ENCODE measurements at regions not wholly inside any gene's neighbourhood (a gene's known extent, or its start where the extent isn't known, plus 50 kb on each side); places are given as distances from the start of the nearest gene placed in this dataset.

DNA sequence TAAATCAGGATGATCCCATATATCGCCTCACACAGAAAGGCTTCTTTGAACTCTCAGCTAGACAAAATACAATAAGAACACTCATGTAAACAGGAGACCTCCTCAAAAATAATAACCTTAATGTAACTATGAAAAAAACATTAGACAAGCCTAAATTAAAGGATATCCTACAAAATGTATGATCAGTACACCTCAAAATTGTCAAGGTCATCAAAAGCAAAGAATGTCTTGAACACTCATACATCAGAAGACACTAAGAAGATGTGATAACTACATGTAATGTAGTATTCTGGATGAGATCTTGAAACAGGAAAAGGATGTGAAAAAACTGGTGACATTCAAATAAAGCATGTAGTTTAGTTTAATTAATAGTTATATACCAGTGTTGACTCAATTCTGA lies 616.8 kb upstream of the ZEB2 start:
- no peak for DNase-seq

DNA sequence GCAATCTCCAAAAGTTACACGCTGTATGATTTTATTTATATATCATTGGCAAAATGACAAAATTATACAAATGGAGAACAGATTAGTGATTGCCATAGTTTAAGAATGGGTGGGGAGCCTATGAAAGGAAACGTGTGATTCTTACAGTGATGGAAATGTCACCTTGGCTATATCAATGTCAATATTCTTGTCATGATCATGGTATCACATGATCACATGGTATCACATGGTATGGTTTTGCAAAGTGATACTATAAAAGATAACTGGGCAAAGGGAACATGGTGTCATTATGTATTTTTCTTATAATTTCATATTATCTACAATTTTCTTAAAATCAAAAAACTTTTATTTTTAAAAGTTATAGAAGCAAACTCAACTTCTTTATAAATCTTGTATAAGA lies 606.2 kb upstream of the ZEB2 start:
- DNase-seq: no peak

DNA sequence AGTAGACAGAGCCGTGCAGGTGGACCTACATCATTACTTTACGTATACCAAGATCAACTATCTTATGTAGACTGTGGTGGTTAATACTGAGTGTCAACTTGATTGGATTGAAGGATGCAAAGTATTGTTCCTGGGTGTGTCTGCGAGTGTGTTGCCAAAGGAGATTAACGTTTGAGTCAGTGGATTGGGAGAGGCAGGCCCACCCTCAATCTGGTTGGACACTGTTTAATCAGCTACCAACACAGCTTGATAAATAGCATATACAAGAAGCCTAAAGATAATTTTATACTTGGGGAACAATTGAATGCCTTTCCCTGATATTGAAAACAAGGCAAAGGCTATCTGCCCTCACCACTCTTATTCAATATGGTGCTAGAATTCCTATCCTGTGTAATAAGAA lies 604.2 kb upstream of the ZEB2 start:
- DNase-seq: no peak

DNA sequence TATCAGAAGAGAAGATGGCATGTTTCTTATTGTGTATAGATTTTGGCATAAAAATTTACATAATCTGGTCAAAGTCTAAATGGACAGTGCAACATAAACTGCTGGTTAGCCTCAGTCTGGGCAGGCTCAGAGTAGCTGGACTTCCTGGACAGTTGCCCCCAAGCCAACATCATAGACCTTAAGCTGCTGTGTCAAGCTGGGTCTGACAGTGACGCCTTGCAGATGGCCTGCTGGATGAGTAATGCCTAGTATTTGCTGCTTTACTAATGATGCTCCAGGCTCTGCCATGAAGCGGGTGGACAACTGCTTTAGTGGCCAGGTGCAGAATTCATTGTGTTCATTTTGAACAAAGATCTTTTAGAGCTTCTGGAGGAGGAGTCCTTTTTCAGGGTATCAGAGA lies 603.7 kb upstream of the ZEB2 start:
- no peak for DNase-seq

DNA sequence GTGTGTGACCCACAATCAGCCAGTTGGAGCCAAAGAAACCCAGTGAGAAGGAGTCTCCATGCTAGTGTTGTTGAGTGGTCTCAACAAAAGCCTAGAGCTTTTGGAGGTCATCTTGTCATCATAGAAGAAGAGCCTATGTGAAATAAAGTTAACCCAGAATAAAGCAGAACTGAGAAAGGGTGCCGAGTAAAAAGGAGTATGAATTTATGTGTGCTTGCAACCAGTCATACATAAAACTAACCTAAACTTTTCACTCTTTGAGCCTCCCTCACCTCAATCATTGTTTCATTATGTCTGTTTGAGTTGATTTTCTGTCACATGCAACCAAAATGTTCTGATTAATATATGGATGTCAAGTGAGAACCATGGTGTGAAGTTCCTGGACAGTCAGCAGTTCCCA lies 599.3 kb upstream of the ZEB2 start:
- no peak for DNase-seq

DNA sequence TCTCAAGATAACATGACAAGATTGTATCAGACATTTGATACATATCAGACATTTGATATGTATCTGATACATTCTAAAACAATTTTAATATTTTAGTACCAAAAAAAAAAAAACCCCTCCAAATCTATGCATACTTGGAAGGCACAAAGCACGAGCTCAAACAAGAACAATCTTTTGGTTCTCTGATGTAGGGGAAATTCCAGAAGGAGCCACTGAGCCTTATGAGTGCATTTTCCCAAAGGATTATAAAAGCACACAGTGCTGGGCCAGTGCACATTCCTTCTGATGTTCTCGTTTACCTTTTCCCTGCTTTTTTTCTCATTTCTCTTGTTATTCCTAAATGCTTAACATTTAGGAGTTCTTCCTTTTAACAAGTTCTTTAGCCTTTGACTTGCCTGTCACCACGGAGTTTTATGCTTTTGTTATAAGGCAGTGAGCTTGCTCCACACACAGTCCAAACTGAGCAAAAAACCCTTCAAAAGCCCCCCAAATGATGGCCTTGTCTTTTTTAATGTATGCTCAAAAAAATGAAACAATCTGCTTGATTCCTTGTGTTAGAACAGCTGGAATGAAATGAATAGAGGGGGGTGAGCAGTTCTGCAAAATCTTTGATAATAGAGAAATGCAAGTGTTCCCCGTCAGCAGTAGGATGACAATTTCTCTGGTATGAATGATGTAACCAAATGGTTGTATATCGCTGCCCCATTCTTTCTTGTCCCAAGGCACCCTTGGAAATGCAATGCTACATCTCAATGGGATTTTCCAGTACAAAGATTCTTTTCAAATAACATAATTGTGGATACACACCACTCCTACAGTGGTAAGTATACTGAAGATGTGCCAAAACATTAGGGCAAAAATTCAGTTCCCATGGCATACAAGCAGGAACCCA lies 597.2 kb upstream of the ZEB2 start:
- DNase-seq: no peak

DNA sequence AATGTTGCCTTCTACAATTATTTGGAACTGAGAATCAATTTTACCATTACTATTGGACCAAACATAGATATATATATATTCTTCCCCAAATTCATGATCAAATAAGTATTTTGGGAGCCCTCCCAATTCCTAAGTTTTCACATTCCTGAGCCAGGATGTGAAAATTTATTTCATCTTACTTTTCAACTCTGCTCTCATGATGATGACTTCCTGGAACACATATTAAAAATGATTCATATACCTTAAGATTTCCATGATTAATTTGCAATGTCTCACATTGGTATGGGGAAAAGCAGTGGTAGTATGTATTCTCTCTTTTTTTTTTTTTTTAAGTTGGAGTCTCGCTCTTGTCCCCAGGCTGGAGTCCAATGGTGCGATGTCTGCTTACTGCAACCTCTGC lies 596.1 kb upstream of the ZEB2 start:
- DNase-seq: no peak

DNA sequence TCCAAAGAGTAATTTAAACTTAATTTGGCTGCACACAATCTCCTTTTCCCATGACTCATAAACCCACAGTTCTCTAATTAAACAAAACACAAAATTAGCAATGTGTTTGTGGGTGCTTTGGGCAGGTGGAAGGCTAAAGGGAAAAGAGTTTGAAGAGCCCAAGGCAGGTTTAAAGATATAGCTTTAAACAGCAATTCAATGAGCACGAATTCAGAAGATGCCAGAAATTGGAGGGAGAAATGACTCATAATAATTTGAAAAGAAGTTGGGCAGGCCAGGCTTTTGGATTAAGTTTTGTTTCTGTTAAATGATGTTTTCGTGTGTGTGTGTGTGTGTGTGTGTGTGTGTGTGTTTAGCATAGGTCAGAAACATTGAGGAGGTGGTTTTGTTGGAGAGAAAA lies 594.8 kb upstream of the ZEB2 start:
- no peak for DNase-seq

DNA sequence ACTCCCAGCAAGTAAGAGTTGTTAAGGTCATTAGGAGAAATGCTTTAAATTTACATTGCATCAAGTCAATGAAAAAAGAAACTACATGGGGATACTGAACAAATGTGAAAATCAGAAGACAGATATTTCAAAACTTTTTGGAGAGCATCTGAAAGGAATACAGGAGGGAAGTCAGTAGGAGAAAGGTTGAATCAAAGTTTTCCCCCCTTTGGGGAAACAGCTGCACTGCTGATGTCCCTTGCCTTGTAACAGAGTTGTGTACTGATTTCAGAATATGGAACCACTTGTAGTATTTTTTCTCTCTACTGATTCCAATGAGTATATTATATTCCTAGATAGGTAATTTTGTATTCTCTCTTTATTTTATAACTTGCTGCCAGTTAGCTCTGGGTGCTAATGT lies 592.5 kb upstream of the ZEB2 start:
- DNase-seq: no peak

DNA sequence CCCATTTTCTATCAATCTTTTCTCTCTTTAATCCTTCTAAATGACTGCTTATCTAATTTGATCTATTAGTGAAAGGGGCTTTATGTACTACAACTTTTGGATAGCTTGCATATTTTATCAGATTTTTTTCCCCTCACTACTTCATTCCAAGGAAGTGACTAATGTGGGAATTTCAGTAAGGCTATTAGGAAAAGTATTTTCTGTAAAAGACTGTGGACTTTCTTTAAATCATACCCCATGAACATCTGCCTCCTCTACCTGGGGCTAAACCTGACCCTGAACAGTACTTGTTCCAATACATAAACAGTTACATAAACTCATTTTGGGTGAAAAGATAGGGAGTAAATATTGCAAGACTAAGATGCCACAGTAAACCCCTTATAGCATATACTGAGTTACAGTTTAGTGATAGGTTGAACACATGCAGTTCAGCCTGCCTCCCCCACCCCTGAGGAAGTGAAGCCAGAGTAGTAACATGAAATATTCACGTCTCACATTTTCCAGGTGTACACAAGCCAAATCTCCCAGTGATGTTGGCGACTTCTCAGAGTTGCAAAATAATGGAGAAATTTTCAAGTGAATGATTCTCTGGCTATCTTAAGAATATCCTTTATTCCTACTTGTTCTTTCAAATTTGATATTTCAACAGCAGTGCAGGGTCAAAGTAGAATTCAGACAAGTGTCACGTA lies 590.9 kb upstream of the ZEB2 start:
- DNase-seq: no peak

DNA sequence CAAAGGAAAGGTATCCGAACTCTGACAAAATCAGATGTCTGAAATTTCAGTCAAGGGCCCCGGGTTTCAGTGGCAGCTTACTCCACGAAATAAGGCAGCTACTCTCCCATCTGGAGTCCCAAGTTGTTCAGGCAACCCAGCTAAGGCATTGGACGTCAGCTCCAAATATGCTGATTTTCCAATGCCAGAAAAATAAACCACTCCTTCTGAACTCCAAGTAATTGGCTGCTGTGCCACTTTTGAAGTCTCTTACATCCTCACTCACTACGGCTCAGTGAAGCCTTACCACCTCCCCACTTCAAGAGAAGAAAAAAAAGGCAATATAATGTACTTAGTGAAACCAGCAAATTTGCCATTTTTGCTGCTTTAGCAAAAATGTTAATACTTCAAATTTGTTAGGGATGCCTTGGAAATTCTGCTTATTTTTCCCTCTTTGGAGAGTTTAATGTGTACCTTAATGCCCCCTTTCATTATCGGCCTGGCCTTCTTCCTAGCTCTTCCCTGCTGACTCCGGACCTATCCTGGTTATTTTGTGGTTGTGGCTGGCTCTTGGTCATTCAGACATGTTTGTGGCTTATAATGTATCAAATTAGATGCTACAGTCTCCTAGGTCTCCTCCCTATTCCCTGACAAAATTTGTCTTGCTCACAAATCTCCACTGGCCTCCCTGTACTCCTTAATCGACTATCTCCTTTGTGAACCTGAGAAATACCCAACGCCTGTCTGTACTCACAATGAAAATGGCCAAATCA lies 589.2 kb upstream of the ZEB2 start:
- DNase-seq: no peak

DNA sequence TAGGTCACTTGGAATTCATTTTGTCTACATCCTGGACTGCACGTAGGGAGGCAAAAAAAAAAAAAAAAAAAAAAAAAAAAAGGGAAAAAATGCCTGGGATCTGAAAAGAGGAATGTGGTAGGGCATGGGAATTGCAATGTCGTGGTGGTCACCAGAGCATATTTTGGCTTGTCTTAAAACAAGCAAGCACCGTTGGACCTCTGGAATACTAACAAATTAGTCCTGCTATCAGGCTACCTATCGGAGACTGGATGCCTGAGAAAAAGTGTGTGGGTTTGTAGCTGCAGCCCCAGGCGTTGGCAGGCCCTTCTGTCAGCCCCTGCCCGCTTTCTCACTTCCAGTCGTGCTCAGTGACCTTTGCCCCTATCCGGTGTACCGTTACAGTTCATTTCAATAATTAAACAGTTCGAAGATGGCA lies 588.5 kb upstream of the ZEB2 start:
- DNase-seq: no peak

DNA sequence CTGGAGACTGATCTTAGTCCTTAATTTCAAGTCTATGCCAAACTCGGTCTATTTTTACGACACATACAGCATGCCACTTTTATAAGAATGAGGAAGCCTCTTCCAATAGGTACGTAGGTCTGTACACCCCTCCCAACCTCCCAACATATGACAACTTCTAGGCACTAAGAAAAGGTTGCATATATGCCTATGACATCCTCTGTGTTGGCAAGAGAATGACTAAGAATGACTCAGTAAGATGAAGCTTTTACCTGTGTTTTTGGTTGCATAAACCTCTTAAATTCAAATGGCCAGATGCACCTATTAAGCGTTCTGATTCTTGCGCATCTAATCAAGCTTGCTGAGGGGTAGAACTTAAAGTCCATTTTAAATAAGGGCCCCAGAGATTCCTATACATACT lies 586.4 kb upstream of the ZEB2 start:
- no peak for DNase-seq

DNA sequence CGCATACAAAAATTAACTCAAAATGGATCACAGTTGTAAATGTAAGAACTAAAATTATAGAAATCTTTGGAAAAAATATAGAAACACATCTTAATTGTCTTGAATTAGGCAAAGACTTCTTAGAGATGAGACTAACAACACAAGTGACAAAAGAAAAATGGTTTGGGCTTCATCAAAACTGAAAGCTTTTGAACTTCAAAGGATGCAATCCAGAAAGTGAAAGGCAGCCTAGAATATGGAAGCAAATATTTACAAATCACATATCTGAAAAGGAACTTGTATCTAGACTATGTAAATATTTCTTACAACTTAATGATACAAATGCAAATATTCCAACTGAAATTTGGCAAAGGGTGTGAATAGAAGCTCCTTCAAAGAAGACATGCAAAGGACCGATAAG lies 582.8 kb upstream of the ZEB2 start:
- no peak for DNase-seq

DNA sequence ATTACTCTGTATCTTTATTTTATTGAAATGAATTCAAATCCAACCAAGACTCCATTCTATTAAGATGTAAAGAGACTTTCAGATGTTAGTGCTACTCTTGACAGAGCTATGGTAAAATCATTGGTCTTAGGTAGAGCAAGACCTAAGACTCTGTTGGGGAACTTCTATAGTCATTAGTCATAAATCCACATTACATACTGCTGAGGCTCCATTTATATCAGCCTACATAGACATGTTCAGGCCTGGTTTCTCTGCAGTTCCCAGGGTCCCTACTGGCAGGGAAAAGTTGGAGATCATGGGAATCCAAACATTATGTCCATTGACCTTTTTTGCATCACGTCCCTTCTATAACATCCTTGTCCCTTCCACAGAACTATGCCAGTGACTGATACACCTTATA lies 580.4 kb upstream of the ZEB2 start:
- DNase-seq: no peak

DNA sequence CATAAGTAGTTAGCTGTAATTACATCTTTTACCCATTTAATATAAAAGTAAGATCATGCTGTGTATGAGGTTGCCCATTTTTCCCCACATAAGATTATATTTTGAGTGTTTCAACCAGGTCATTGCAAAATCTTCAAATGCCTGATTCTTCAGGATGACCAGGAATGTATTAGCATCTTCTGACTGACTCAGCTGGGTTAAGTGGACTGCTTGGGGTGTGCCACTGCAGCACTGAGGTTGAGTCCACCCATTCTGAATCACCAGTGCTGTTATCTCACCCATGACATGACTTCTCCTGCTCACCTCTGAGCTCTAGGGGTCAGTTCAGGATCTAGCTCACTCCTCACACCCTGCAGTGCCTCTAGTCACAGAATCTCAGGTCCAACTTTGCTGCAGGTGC lies 576.7 kb upstream of the ZEB2 start:
- no peak for DNase-seq

DNA sequence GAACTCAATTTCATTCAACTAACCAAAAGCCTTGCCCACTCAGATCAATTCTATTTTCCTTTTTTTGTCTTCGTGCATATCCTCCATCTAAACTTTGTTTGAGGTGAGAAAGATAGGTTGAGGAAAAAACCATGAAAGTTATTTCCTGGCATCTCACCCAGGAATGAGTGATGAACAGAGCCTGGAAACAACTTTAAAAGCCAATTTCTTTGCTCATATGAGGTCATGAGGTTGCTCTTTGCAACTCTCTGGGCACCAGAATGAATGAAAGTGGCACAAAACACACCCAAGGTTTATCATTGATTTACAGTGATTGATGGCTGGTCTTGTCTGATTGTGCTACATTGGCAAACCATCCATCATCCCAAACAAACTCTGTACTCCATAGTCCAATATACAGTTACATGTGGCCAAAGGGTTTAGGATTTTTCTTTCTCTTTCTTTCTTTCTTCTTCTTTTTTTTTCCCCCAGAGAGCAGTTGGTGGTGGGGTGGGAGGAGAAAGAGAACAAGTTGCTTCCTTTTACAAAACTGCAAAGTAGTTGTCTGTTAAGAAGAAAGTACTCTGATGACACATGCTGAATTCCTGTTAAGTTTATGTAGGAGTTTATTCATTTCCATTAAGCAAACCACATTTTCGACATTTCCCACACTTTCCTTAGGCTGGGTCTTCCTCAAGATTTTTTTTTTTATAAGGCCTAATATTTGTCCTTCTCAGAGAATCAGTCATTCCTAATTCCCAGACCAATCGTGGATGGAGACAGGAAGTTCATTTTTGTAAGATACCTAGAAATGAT lies 575.9 kb upstream of the ZEB2 start:
- DNase-seq: no peak

DNA sequence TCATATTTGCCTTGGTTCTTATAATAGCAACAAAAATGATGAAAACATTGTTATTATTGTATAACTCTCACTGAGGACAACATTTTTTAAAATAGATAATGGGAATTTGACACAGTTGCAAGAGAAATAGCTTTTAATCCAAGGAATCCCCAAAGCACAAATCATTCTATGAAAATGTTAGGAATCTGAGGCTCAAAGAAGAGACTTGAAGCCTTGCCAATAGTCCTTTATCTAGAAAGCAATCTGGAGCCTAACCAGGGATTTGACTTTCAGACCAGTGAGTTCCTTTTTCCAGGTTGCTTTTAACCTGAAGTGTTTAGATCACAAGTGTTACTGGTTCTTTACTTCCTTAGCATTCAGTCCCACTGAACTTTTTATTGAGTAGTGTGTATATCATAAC lies 574.5 kb upstream of the ZEB2 start:
- no peak for DNase-seq

DNA sequence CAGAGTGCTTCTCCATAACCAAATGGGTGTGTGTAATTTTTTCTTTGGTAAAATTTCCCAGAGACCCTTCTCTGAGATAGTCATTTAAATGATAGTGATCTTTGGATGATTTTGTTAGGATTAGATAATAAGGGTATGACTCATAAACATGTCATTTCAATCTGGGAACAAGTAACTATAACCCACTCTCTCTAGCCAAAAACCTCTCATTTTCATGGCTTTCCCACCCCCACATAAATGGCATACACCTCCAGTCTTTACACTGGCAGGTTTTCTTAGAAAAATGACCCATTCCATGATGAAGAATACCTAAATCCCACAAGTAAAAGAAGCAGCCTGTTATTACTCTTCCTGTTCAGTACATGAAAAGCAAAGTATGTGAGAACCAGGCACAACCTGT lies 572.0 kb upstream of the ZEB2 start:
- DNase-seq: no peak

DNA sequence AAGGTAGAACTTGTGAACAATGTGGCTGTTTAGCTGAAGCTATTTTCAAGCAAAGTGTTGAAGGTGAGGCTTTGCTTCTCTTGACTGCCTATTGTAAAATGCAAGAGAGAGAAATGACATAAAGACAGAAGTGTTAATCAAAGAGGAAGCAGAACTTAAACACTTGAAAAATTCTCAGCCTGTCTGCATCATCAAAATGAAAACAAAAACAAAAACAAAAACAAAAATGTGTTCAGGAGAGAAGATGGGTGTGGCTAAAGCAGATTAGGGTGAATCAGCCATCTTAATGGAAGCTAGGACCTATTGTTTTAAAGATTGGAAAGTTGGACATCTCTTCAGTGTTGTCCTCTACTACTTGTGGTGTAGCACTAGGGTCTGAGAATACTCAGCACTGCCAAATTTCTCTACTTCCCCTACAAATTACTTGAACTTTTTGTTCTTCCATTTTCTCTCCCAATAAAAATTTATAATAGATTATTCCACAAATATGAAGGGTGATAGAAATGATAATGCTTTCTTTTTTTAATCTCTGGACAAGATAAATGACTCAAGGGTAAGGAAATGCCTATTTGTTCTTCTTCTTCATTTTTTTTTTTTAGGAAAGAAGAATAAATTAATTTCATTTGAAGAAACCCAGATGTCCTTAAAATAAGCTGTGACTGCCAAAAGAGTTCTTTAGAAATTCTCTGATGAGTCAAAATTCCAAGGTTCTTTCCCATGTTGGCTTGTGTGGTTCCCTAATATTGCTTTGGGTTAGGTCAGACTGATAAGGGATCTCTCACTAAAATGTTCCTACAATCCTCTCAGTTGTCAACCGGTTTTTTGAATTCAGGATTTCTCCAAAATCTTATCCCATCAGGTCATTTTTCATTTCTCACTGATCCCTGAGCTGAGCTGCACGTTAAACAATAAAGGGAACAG lies 571.2 kb upstream of the ZEB2 start:
- DNase-seq: no peak

DNA sequence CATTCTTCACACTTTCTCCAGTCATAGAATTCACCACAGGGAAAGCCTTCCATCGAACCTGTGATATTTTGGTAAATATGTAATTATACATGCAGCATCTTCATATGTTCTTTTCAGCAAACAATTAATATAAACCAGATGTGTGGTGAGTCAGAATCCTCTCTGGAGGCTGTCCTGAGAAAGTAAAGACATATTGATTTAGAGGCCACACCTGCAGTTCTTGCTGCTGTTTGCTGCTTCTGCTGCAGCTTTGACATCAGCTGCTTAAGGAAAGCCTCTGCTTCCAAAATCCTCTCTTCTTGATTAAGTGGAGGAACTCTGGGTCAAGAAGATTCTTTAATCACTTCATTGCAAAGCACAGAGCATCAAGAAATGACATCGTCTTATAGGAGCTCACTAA lies 568.8 kb upstream of the ZEB2 start:
- no peak for DNase-seq

DNA sequence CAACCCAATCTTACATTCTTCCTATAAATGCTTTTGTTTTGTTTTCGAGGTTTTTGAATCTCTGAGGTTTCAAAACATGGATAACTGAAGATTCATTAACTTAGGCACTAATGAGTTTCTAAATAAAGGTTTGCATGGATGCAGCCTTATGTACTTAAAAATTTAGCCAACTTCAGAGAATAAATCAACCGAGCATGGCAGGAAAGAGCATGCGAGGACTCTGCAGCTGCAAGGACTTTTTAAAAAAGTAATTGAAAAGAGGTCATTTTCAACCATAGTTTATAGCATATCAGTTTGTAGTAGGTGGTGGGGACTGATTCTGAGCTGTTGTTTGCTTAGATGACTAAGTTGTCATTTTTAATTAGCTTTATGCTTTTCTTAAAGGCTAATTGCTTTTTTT lies 567.0 kb upstream of the ZEB2 start:
- no peak for DNase-seq

All from CD4-positive, alpha-beta T cell treated with Interleukin-10 for 1 hour (primary cell).